ENCODE measurements at regions not wholly inside any gene's neighbourhood (a gene's known extent, or its start where the extent isn't known, plus 50 kb on each side); places are given as distances from the start of the nearest gene placed in this dataset.

GRCh38 chr9:103900466-103900865, 193.6 kb upstream of the SMC2 start:
- TF ChIP-seq CTCF (IDR thresholded peaks at IDR 0.05; ENCODE audit: low read depth, low read length) = no peak
- no peak for TF ChIP-seq POLR2A (IDR thresholded peaks at IDR 0.05; ENCODE audit: extremely low read depth, insufficient read length)
- no peak for TF ChIP-seq MAX (IDR thresholded peaks at IDR 0.05; ENCODE audit: low read depth, low read length)

Measured in NB4 (cell line).